ENCODE measurements at regions not wholly inside any gene's neighbourhood (a gene's known extent, or its start where the extent isn't known, plus 50 kb on each side); places are given as distances from the start of the nearest gene placed in this dataset.
"Not testable (repeated sequence)": the region's sequence is repeated elsewhere in the genome, so short reads cannot be mapped to it uniquely, and the experiment has no call there.

GRCh38 chr12:124705545-124706138 lies 138.2 kb upstream of the NCOR2 start:
- no peak for DNase-seq

DNA sequence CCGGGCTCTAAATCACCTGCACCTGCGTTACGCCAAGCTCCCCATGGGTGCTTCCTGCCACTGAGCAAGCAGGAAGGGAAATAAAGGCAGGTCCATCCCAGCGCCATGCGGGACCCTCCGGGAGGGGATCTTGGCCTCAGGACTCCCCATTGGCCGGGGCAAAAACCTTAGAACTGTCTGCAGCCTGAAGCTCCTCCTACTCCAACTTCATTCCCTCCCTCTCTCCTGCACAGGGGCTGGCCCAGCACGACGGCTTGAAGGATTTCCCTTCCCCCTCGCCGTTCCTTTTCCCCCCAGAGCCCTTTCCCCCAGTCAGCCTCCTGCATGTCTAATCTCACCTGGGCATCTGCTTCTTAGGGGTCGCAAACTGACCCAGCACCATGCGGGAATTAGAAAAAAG lies 137.2 kb upstream of the NCOR2 start:
- no peak for DNase-seq

GRCh38 chr12:124703856-124704255 lies 136.4 kb upstream of the NCOR2 start:
- peak; percentile 33 for DNase-seq

DNA sequence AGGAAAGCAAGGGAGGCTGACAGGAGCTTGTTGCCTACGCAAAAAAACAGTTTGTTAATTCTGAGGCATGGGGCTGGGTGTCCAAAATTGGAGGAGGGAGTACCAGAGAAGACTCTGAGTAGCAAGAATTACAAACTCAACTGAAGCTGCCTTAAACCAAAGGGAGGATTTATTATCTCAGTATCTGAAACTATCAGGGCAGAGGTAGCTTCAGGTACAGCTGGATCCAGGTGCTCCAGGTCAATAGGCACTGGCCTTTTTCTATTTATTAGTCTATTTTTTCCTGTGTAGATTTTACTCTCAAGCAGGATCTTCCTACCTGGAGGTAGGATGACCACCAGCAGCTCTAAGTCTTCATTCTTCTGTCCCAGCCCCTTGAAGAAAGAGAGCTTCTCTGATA lies 135.3 kb upstream of the NCOR2 start:
- no peak for DNase-seq

DNA sequence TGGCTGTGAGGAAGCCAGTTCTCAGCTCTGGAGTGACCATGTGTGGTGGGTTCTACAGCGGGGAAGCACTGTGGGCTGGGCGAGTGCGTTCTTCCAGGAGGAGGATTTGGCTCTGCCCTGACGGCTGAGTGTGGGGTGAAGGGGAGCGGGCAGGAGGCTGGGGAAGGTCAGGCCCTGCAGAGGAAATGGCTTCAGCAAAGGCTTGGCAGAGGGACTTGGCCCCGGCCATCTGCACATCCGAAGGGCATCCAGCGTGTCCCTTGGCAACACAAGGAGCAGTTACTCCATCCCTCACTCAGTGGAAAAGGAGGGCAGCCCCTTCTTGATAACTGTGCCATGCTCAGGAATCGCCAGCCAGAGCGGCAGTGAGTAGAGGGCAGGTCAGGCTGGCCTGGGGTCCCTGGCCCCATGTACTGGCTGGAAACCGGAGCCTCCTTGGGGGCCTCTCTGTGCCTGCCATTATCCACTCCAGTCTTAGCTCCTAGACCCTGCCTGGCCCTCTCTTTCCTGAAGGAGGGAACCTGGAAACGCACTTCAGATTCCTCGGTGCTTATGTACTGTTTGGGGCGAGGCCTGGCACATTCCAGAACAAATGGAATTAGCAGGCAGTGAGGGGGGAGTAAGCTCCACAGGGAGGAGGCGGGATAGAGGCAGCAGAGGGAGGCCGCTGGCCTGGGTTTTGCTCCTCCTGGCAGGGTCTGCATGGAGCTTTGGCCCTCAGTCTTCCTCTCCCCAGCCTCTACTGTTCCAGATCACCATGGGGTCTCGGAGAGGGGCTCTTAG lies 133.6 kb upstream of the NCOR2 start:
- no peak for DNase-seq

DNA sequence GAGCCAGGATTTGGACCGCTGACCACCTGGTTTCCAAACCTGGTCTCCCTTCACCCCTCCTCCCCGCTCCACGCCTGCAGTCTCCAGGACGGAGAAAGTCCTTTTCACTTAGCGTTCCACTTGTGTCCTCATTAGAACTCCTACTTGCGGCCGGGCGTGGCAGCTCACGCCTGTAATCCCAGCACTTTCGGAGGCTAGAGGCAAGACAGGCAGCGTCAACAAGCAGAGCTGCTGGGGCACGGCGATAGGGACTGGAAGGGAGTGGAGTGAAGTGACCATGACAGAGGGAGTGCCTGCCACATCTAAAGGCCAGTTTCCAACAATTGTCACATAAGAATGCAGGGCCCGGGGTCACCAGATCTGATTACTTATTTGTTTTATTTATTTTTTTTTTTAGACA lies 132.5 kb upstream of the NCOR2 start:
- no peak for DNase-seq

- DNase-seq, result no peak
These were observed 131.5 kb upstream of the NCOR2 start for GRCh38 chr12:124698998-124699305.

GRCh38 chr12:124698211-124698997 lies 131.0 kb upstream of the NCOR2 start:
- no peak for DNase-seq

GRCh38 chr12:124697722-124698121 lies 130.3 kb upstream of the NCOR2 start:
- DNase-seq, result not testable (repeated sequence)

DNA sequence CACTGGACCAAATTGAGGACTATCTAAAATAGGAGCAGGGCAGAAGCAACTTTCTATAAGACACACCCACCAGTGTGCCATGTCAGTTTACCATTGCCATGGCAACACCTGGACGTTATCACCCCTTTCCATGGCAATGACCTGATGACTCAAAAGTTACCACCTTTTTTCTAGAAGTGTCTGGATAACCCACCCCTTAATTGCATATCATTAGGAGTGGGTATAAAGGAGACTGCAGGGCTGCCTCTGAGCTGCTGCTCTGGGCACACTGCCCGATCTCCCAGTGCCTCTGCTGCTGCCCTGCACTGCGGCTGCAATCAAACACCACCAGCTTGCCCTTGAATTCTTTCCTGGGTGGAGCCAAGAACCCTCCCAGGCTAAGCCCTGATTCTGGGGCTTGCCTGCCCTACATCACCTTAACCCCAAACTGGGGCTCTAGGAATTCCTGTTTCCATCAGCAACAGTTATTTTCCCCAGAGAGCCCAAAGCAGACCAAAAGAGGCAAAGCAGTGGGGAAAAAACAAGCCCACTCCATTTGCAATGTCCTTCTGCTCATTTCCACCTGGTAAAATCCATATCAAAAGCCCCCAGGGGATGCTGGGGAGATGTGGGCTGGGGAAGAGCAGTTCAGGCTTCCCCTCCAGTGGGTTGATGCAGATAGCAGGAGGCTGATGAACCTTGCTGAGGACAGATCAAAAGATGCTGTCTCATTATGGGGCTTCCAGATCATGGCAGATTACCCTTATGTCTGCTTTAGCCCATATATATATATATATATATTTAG lies 129.5 kb upstream of the NCOR2 start:
- no peak for DNase-seq

- no peak for DNase-seq
These were observed 128.4 kb upstream of the NCOR2 start for GRCh38 chr12:124695861-124696260.

- DNase-seq, result peak; percentile 37
These were observed 127.6 kb upstream of the NCOR2 start for GRCh38 chr12:124694846-124695497.

GRCh38 chr12:124694250-124694649 lies 126.8 kb upstream of the NCOR2 start:
- peak; percentile 37 for DNase-seq

DNA sequence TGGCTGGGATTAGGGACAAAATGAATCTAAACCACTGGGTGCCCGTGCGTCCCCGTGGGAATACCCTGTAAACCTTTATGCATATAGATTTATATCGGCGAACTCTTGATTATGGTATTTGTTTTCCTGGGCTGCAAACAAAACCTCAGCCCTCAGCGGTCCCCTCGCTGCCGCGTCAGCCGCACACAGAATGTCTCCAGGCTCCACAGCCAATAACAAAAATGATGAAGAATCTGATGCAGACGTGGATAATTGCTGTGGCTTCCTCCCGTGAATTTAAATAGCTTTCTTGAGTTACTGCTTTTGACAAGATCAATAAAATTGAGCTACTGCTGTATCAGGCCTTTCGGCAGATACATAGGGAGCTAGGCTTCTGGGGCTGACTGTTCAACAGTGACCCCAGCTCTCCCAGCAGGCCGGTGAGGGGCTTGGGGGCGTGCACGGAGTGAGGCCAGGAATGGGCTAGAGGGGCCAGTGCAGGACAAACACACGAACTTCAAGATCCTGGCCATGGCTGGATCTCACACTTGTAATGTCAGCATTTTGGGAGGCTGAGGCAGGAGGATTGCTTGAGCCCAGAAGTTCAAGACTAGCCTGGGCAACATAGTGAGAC lies 125.8 kb upstream of the NCOR2 start:
- no peak for DNase-seq

DNA sequence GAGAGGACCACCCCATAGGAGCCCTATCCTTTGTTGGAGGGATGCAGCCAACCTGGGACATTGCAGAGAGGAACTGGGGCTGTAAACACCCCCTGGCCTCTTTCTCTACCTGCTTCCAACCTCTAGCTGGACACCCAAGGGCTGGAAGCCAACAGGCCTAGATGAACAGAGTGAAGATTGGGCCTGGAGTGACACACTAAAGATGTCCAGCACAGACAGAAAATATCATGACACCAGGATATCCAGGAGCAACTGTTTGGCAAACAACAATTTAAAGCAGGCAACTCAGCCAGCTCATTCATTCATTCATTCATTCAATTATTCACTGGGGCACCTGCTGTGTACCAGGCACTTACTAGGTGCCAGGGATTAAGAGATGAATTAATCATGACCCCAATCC lies 125.0 kb upstream of the NCOR2 start:
- no peak for DNase-seq

GRCh38 chr12:124691429-124691828 lies 124.0 kb upstream of the NCOR2 start:
- DNase-seq, result no peak

GRCh38 chr12:124689631-124690030 lies 122.2 kb upstream of the NCOR2 start:
- no peak for DNase-seq

- no peak for DNase-seq
These were observed 121.1 kb upstream of the NCOR2 start for GRCh38 chr12:124688356-124688992.

DNA sequence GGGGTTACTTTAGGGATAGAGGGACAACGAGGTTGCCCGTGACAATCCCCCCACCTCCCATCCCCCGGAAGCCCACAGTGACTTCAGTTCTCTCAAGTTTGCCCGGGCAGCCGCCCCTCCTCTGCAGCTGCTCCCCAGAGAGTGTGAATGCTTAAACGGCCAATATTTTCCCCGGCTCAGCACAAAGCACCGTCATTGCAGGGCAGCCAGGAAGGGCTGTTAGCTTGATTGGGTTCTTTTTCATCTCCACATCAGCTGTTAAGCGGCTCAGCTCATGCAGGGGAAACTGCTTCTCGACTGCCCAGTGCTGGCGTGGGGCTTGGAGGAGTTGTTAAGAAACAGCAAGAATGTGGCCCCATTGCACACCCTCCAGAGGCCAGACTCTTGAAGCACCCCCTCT lies 120.5 kb upstream of the NCOR2 start:
- DNase-seq, result no peak

DNA sequence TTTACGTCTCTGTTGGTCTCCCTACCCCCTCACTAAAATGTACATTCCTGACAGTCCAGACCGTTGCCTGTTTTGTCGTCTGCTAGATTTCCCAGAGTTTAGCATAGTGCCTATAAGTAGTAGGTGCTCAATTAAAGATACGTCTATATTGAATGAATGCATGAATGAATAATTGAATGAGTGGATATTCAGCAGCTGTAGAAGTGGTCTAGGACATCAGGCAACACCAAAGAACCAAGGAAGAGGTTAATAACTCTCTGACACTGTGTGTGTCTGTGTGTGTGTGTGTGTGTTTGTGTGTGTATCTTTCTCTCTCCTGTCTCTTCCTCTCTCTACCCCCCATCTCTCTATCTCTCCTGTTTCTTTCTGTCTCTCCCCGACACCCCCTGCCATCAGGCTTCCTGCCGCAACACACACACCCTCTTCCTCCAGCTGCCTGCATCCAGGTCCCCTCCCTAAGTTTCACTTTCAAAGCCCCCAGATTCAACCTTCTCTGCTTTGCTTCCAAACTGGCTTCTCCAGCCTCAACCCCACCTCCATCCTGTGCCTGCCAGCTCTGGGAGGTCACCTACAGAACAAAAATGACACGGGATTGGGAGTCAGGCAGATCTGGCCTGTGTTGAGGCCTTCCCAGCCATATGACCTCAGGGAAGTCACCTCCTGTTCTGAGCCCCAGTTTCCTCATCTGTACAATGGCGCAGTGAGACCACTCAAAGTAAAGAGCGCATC lies 119.9 kb upstream of the NCOR2 start:
- no peak for DNase-seq
